OCI-M2 (cell line): ENCODE measurements at regions not wholly inside any gene's neighbourhood (a gene's known extent, or its start where the extent isn't known, plus 50 kb on each side); places are given as distances from the start of the nearest gene placed in this dataset.
"Not testable (repeated sequence)": the region's sequence is repeated elsewhere in the genome, so short reads cannot be mapped to it uniquely, and the experiment has no call there.

ENCODE experiments used
- DNase-seq: peaks from one replicate; lab custom pipeline; 2025; ENCODE audit not compliant: unreplicated experiment; lab: John Stamatoyannopoulos, UW

- no peak for DNase-seq
These were observed 105.0 kb upstream of the STK17B start for GRCh38 chr2:196276421-196276820.

- no peak for DNase-seq
These were observed 105.6 kb upstream of the STK17B start for GRCh38 chr2:196277002-196277401.

- DNase-seq, result no peak
These were observed 107.1 kb upstream of the STK17B start for GRCh38 chr2:196278491-196278911.

GRCh38 chr2:196279541-196279940 lies 108.2 kb upstream of the STK17B start:
- DNase-seq, result no peak

DNA sequence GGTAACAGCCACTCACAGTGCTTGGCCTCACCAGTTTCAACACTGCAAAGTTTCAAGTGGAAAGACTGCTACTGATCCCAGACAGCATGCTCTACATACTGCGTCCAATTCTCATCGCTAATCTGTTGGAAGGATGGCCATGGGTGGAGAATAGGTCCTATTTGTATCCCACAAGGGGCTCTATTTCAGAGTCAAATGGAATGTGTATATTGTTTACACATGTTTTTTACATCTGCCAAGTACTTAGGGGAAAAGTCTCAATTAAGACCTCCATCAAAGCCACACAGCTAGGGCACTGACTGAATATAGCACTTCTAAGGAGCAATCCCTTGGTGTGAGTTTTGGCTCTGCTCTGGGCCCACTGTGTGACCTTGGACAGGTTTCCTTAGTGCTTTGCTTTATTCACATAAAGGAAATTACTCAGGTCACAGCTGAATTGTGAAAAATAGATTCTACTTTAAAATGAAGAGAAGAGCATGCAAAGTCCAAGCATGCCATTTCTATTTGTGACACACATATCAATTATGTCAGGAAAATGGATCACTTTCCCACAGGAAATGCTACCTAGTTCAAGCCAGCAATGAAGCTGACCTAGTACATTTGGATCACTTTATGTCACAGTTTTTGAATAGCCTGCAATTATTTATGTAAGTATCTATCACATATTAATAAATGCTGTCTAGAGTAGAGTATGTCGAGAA lies 112.9 kb upstream of the STK17B start:
- no peak for DNase-seq

- no peak for DNase-seq
These were observed 113.6 kb upstream of the STK17B start for GRCh38 chr2:196284866-196285557.

DNA sequence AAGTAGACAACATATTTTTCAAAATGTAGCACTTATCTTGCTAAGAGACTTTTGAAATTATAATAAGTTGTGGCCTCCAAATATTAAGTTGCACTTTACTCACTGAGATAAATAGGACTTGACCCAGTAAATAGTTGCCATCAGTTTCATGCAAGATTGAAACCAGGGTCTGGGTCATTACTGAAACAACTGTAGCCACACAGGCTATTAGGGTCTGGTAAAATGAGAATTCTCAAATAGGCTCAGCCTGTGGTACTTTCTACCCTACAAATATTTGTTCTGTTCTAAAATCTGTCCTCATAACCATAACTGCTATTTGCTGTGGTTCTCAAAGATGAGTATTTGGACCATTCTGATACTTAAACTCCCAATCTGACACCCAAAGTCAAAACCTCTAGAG lies 115.4 kb upstream of the STK17B start:
- DNase-seq, result no peak

DNA sequence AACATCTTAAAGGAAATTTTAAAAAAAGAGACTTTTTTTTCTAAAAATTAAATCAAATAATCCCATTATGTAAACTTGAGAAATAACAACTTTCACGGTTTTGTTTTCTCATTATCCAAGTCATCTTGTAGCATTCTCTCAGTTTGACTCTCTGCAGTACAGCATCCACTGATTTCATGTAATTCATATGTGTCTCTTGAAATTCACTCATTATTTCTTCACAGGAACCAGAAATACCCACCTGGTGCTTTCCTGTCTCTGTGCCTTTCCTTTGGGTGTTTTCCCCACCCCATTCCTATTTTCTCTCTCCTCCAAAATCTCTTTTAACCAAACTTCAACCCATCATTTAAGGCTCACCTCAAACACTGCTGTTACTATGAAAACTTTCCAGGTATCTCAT lies 116.1 kb upstream of the STK17B start:
- DNase-seq, result no peak

DNA sequence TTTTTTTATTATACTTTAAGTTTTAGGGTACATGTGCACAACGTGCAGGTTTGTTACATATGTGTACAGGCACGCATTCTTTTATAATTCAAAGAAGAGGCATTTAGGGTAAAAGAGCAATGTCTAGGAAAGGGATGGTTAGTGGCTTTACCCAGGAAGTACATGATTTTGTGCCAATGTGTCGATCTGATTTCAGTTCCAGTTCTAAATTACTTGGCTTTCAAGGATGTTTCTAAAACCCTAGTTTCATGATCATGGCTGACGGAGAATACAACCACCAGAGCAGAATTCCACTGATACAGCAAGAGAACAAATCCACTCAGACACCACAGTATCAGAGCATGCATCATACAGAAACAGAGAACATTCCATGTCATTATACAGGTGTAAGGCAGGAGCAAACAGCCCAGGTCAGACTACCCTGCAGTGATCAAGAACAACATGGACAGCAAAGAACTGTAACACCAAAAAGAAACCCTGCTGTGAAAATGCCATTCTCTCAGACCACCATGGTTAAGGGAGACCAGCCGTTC lies 116.7 kb upstream of the STK17B start:
- no peak for DNase-seq

- DNase-seq, result no peak
These were observed 117.6 kb upstream of the STK17B start for GRCh38 chr2:196289000-196289399.

DNA sequence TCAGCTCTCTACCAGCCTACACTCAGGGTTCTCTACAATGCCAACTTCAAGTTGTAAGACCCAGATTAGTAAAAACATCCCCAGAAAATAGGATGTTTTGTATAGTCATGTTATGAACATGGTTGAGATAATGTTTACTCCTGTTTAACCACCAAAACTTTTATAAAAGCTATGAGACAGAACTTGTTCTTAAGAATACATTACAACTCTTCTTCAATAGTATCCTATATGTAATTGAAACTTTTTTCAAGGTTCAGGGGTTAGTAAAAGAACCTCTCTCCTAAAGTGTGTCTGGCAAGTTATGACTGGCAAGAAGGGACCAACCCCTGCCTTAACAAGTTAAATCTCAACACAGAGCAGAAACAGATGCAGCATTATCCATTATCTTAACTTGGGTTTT lies 118.8 kb upstream of the STK17B start:
- no peak for DNase-seq

DNA sequence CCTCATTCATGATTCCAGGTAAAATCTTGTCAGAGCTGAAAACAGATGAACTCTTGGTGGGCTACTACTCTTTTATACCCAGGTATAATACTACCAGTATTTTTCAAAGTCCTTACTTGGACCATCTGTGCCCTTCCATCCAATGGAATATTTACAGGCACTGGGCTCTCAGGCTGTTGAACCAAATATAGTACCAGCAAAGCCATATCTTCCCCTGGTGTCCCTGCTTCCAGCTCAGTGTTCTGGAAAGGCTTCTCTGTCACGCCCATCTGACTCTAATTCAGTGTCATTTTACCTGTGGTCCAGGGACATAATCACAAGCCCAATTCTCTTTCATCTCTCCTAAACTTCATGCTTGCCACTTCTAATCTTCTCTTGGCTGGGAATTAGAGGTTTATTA lies 119.2 kb upstream of the STK17B start:
- DNase-seq, result no peak

- no peak for DNase-seq
These were observed 120.0 kb upstream of the STK17B start for GRCh38 chr2:196291426-196291825.

DNA sequence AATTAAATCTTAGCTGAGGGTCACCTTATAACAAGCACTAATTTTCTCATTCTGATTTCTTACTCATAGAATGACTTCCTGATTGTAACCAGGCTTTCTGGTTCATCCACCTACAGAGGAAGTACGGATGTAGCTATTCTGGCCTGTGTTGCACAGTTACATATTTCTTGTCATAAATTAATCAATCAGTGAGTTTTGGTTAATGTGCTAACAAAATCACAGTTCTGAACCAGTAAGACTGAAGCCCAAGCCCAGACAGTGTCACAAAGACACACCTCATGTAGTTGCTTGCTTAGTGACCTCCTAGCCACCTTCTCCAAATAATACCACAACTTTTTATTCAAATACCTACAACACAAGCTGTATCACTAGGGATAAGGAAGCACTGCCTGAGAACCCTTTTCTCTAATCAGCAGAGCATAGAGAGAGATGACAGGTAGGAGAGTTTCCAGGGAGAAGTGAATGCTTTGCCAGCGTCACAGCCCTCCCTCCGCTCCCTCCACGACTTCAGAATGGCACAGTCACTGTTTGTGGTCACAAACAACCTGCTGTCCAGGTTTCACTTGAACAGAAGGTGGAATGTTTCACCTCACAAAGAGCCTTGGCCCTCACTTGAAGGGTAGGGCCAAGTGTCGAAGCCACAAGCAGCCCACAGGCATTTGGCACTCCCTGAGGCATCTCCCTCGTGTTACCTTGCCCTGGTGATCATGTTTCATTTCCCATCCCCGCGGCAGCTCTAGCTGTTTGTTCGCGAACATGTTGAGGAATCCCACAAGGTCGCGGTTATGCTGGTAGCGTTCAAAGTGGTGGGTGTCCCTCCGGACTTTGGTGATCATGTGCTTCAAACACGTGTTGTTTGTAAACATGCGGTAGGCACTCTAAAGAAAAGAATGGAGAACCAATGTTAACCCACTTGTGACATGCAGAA lies 120.8 kb upstream of the STK17B start:
- DNase-seq, result no peak

DNA sequence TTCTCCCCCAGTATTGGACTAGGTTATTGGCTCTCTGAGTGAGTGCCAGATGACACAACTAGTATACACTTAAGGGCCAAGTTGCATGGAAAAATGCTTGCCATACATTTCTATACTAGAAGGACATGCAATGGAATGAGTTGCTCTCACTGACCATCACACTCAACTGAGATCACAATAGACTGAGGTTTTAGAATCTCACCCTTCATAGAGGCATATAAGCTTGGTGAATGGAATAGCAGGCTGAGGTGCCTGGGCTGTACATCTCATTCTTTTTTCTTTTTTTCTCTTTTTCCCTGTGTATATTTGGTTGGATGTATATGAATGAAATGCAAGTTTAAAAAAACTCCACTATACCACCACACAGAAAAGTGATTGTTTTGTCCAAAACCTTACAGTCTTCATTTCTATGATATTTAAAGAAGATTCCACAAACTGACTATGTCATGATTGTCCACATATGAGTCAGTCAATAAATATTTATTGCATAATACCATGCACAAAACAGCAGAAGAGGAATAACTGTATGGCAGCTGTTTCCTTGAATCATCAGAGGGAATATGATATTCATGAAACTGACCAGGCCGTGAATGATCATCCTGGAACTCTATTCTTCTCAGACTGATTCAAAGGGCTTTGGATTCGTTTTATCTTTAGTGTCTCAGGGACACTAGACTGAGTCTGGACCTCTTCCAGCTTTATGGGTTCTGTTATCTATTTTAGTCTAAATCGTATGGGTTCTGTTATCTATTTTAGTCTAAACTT lies 122.6 kb upstream of the STK17B start:
- no peak for DNase-seq

GRCh38 chr2:196294516-196294909 lies 123.1 kb upstream of the STK17B start:
- no peak for DNase-seq

DNA sequence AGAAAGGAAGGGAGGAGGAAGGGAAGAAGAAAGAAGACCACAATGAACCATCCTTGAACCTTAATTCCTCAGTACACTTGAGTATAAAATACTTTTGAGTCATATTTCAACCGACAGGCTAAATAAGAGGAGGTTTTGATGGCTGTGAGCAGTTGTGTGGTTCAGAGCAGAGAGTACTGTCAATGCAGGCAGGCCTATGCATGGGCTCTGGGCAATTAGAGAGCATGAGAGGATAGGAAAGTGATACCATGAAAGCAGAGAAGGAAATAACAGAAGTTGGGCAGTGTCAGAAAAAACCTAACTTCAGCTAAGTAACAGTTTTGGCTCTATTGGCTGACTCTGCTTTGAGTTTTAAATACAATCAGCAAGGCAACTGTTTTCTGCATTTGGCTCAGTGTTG lies 123.6 kb upstream of the STK17B start:
- no peak for DNase-seq

DNA sequence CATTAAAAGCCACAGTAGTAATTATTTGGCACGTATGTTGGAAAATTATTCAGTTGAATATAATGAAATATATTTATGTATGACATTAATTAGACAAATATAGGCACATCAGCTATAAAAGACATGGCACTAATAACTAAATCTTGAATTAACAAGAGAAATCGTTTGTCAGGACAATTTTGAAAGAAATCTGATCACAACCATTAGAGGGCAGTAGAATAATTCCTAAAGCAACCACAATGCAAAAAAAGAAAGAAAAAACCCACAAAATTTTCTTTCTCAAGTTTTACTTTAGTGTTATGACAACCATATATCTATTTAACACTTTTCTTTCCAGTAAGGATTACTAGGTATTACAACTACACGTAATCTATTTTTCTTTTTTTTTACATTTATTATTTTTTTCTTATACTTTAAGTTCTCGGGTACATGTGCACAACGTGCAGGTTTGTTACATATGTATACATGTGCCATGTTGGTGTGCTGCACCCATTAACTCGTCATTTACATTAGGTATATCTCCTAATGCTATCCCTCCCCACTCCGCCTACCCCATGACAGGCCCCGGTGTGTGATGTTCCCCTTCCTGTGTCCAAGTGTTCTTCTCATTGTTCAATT lies 126.8 kb upstream of the STK17B start:
- DNase-seq, result not testable (repeated sequence)

DNA sequence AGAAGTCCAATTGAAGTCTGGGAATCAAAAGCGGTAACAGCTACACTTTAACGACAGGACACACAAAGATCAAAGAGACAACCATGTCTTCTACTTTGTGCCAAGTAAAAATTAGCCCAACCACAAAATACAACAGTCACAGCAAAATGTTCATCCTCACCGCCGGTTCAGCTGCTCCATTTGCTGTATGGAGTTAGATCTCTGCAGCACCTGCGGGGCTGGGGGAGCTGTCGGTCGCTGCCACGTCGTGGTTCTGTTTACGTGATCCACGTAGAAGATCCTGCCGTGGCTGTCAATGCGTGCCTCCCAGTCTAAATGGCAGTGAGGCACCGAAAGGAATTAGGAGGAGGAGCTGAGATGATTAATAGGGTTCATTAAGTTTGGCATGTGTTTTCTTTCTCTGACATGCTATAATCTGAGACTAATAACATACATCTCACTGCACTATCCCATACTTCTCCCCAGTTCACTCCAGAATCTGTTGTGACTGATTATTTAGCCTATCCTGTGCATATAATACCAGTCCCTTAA lies 136.5 kb upstream of the STK17B start:
- no peak for DNase-seq

DNA sequence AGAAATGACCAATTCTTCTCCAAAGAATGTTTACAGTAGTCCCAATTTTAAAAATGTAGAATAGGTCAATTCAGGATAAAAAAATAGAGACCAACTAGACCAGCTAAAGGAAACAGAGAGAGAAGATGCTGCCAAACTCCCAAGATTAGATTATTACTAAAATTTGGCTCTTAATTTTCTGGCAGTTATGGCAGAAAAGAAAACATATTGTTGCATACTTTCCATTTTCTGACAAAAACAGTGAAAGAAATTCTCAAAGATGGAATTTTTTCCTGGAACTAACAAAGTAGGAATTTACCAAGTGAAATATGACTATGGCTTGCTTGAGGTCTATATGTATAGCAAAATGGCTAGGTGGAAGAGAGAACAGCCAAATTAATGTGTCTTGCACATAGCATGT lies 138.3 kb upstream of the STK17B start:
- no peak for DNase-seq
